ENCODE measurements at regions not wholly inside any gene's neighbourhood (a gene's known extent, or its start where the extent isn't known, plus 50 kb on each side); places are given as distances from the start of the nearest gene placed in this dataset.

DNA sequence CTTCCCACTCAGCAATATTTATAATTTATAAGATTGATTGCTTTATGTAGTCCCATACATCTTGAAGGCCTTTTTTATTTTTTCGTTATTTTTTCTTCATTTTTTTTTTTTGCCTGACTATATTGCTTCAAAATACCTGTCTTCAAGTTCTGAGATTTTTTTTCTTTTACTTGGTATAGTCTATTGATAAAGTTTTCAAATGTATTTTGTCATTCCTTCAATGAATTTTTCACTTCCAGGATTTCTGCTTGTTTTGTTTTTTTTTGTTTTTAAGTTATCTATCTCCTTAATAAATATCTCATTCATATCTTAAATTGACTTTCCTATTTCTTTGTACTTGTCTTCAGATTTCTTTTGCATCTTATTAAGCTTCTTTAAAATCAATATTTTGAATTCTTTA is 905.6 kb upstream of the CDH6 start:
- no peak for FAIRE-seq

DNA sequence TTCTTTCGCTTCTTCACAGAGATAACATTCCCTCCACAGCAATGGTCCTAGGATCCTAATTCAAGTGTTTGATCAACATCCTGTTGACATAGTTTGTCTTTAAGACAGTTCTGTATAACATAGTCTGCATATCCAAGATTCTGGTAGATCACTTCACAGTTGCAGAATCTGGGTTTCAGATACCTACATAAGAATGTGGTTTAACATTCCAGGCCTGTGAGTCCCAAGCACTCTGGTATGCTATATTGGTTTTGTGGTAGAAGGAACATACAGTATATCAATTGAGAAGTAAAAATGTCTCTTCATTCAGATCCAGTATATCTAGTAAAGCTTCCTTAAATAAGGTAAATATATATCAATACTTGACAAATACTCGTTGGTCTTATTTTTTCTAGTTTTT is 914.2 kb upstream of the CDH6 start:
- H3K27me3 ChIP-seq (ENCODE audit: control insufficient read depth, insufficient read depth, low read length), result no peaks in the 10 kb centered on the region
- no peak for FAIRE-seq
- TF ChIP-seq, protein P1, sequence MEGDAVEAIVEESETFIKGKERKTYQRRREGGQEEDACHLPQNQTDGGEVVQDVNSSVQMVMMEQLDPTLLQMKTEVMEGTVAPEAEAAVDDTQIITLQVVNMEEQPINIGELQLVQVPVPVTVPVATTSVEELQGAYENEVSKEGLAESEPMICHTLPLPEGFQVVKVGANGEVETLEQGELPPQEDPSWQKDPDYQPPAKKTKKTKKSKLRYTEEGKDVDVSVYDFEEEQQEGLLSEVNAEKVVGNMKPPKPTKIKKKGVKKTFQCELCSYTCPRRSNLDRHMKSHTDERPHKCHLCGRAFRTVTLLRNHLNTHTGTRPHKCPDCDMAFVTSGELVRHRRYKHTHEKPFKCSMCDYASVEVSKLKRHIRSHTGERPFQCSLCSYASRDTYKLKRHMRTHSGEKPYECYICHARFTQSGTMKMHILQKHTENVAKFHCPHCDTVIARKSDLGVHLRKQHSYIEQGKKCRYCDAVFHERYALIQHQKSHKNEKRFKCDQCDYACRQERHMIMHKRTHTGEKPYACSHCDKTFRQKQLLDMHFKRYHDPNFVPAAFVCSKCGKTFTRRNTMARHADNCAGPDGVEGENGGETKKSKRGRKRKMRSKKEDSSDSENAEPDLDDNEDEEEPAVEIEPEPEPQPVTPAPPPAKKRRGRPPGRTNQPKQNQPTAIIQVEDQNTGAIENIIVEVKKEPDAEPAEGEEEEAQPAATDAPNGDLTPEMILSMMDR (IDR thresholded peaks at IDR 0.05; ENCODE audit: insufficient read depth, low read length, severe bottlenecking), result no peak
- peak; percentile 8 for DNase-seq (ENCODE audit: low read depth)
- H3K36me3 ChIP-seq (ENCODE audit: control insufficient read depth, insufficient read depth, low read length), result no peaks in the 10 kb centered on the region
- no peak overlapping the region for H3K4me3 ChIP-seq (ENCODE audit: low read depth, low read length)

More for the DNA sequence above, 905.6 kb upstream of the CDH6 start:
- DNase-seq (ENCODE audit: low read depth), result no peak
- no peaks in the 10 kb centered on the region for H3K27me3 ChIP-seq (ENCODE audit: control insufficient read depth, insufficient read depth, low read length)
- H3K36me3 ChIP-seq (ENCODE audit: control insufficient read depth, insufficient read depth, low read length), result no peaks in the 10 kb centered on the region
- H3K4me3 ChIP-seq (ENCODE audit: low read depth, low read length), result no peak overlapping the region
- TF ChIP-seq, protein P1 (IDR thresholded peaks at IDR 0.05; ENCODE audit: insufficient read depth, low read length, severe bottlenecking), result no peak

DNA sequence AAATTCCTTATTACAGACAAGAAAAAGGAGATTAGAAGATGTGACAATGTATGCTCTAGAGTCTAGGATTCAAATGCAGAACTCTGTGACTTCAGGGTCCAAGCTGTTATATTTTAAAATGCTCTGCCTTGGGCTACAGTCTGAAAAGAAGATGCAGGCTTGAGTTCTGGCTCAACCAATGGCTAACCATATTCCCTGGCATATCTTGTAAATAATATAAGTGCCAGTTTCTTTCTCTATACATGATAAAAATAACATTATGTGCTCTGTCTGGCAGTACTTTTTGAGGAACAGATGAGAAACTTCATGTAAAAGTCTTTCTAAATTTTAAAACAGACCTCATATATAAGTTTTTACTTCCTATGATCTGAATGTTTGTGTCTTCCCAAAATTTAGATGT is 926.5 kb upstream of the CDH6 start:
- FAIRE-seq (no peak), DNase-seq (ENCODE audit: low read depth) (no peak)
- Histone ChIP-seq H3K4me3 (ENCODE audit: low read depth, low read length) (no peak overlapping the region), H3K27me3 (ENCODE audit: control insufficient read depth, insufficient read depth, low read length) (no peaks in the 10 kb centered on the region), H3K36me3 (ENCODE audit: control insufficient read depth, insufficient read depth, low read length) (no peaks in the 10 kb centered on the region)
- TF ChIP-seq, protein P1 (IDR thresholded peaks at IDR 0.05; ENCODE audit: insufficient read depth, low read length, severe bottlenecking), result no peak

DNA sequence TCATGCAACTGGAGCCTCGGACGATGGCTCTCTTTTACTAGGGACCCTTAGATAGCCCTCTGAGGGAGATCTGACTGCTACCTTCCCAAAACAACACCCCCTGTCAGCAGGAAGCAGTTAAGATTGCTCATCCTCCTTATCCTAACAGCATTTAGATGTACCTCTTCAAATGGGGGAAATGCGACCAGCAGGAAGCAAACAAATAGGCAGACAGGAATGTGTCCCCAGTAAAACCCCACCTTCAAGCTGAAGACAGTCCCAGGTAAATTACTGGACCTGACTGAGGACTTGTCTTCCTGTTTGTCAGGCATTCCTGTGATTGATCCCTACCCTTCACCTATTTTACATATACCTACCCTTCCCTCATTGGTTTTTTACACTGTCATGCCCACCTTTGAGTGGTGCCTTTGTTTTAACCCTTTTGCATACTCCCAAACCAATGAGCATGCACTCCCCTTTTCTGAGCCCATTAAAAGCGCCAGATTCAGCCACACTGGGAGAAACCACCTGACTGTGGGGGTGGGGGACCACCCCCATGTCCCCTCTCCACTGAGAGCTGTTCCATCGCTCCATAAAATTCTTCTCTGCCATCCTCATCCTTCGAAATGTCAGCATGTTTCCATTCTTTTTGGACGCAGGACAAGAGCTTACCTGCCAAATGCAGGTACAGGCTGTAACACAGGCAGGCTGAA is 954.0 kb upstream of the CDH6 start:
- FAIRE-seq, result no peak
- H3K36me3 ChIP-seq (ENCODE audit: control insufficient read depth, insufficient read depth, low read length), result no peaks in the 10 kb centered on the region
- TF ChIP-seq, protein P1 (IDR thresholded peaks at IDR 0.05; ENCODE audit: insufficient read depth, low read length, severe bottlenecking), result no peak
- H3K4me3 ChIP-seq (ENCODE audit: low read depth, low read length), result no peak overlapping the region
- H3K27me3 ChIP-seq (ENCODE audit: control insufficient read depth, insufficient read depth, low read length), result no peaks in the 10 kb centered on the region
- DNase-seq (ENCODE audit: low read depth), result no peak

DNA sequence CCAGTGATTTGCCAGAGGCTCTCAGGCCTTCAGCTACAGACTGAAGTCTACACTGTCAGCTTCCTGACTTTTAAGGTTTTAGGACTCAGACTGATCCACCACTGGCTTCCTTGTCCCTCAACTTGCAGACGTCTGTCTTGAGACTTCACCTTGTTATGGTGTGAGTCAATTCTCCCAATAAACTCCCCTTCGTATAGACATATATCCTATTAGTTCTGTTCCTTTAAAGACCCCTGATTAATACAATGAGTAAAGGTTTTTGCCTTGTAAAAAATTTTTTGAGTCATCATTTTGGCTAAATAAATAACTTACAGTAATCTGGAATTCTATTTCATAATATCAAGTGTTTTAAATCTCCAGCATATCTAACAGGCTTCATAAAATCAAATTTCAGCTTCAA is 956.3 kb upstream of the CDH6 start:
- FAIRE-seq (no peak), DNase-seq (ENCODE audit: low read depth) (no peak)
- TF ChIP-seq, protein P1 (IDR thresholded peaks at IDR 0.05; ENCODE audit: insufficient read depth, low read length, severe bottlenecking), result no peak
- Histone ChIP-seq H3K4me3 (ENCODE audit: low read depth, low read length) (no peak overlapping the region), H3K36me3 (ENCODE audit: control insufficient read depth, insufficient read depth, low read length) (no peaks in the 10 kb centered on the region), H3K27me3 (ENCODE audit: control insufficient read depth, insufficient read depth, low read length) (no peaks in the 10 kb centered on the region)

DNA sequence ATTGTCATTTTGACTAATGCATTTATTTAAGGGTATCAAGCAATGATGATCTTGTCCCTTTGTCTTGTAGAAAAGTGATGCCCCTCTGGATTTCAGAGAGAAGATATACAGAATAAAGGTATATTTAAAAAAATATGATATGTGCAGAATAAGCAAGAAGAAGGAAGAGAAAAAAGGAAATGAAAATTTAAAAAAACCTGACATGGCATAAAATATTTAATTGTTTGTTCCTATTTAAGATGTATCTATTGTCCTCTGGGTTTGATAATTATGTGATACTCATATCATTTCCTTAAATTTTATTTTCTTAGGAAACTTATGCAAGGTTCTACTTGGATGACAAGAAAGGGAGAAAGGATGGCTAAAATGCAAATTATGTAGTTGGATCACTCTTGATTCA is 983.7 kb upstream of the CDH6 start:
- H3K36me3 ChIP-seq (ENCODE audit: control insufficient read depth, insufficient read depth, low read length), result no peaks in the 10 kb centered on the region
- no peaks in the 10 kb centered on the region for H3K27me3 ChIP-seq (ENCODE audit: control insufficient read depth, insufficient read depth, low read length)
- no peak for FAIRE-seq
- TF ChIP-seq, protein P1 (IDR thresholded peaks at IDR 0.05; ENCODE audit: insufficient read depth, low read length, severe bottlenecking), result no peak
- no peak for DNase-seq (ENCODE audit: low read depth)
- H3K4me3 ChIP-seq (ENCODE audit: low read depth, low read length), result no peak overlapping the region
